Renal cortex interstitium (tissue), 11 donors: ENCODE measurements at regions not wholly inside any gene's neighbourhood (a gene's known extent, or its start where the extent isn't known, plus 50 kb on each side); places are given as distances from the start of the nearest gene placed in this dataset.
A peak's percentile ranks its signal among the peaks of the same experiment; 100 is the strongest.

Source experiments
- DNase-seq, 11 donors: peaks; one replicate each; pipeline ENCODE4 v3.0.0-alpha.2; 2013; ENCODE audit warnings: low read depth in 9 of 11, low spot score in 4 of 11; ENCODE audit errors: extremely low read depth in 1 of 11

- no peak for DNase-seq
Observed at GRCh38 chr12:108053512-108053911, 75.6 kb upstream of the WSCD2 start.

DNA sequence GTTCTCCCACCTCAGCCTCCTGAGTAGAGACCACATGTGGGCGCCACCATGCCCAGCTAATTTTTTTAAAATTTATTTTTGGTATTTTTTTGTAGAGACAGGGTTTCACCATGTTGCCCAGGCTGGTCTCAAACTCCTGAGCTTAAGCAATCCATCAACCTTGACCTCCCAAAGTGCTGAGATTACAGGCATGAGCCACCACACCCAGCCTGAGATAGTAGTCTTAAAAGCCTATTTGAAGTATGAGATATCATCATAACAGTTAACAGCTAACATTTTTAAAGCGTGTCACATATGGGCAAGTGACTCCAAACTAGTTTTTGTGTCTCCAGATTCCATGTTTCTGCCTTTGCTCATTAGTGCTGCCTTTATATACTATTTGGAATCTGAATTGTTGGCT lies 74.6 kb upstream of the WSCD2 start:
- DNase-seq: no peak

- DNase-seq: no peak
Observed at GRCh38 chr12:108055141-108055540, 73.9 kb upstream of the WSCD2 start.

GRCh38 chr12:108060067-108060466 lies 69.0 kb upstream of the WSCD2 start:
- no peak for DNase-seq

- DNase-seq: no peak
Observed at GRCh38 chr12:108060903-108061302, 68.2 kb upstream of the WSCD2 start.

DNA sequence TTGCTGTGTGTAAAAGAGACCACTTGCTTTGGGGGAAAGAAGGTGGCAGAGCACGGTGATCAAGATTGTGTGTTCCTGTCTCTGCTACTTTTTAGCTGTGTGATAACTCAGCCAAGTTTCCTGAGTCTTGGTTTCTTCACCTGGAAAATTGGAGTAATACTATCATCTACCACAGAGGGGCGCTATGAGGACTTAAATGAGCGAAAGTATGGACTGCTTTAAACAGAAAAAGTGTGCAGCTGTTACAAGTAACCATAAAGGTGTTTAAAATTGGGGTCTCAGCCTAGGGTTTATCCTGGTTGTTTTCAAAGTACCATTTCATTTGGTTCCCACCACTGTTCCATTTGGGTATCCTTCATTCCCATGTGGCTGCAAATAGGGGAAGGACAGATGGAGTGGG lies 65.9 kb upstream of the WSCD2 start:
- DNase-seq: no peak

DNA sequence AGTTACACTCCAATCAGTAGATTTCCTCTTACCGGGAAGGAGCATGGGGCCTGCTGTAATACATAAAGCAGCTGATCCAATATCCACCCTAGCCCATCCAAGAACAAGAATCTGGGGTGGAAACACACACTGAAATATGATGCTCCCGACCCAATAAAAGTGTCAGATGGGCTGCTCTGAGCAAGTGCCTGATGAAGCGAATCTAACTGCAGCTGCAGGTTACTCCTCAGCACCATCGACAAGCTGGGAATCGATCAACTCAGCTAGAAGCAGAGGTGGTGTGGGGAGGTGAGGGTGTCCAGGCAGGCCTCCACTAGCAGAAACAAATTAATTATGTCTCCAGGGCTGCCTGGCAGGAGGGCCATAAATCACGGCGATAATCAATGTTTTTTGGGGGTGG lies 64.0 kb upstream of the WSCD2 start:
- DNase-seq: peak in 6 of 11 donors; percentile 10 to 45 (median 32)

GRCh38 chr12:108066583-108067577 lies 62.2 kb upstream of the WSCD2 start:
- no peak for DNase-seq

DNA sequence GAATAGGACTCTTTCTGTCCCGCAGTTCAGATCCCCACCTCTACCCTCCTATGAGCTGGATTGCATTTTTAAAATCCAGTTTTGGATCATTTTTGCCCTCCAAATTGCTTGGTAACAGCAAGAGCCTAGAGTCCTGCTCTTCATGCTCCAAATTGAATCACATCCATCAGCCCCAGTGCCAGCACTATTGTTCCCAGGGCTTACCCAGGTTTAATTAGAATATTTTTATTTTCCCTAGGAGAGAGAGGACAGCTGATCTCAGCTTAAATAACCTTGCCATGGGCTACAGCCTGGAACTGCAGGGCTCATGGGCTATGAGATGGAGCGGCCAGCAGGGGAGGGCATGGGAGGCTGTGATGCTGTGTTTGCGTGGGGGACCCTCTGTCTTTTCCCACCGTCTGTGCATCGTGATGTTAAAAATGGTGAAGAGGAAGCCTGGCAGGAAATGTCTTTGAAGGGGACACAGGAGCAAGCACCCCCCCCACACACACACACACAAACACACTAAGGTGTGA lies 59.4 kb upstream of the WSCD2 start:
- DNase-seq: no peak

- DNase-seq: no peak
Observed at GRCh38 chr12:108075561-108075960, 53.5 kb upstream of the WSCD2 start.

DNA sequence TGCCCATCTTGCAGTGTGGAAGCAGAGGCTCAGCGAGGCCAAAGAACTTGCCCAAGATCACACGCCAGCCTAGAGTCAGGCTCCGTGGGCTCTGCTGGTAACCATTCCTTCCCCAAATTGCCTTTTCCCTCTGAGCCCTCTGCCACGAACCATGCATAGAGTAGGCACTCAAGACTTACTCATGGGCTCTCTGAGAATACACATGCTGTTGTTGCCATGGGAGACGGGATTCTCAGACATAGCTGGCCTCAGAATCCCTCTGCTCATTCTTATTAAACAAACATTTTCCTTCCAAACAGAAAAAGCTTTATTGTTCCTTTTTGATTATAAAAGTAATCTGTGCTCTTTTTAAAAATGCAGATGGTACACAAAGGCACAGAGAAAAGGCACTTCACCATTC lies 52.5 kb upstream of the WSCD2 start:
- DNase-seq: no peak

DNA sequence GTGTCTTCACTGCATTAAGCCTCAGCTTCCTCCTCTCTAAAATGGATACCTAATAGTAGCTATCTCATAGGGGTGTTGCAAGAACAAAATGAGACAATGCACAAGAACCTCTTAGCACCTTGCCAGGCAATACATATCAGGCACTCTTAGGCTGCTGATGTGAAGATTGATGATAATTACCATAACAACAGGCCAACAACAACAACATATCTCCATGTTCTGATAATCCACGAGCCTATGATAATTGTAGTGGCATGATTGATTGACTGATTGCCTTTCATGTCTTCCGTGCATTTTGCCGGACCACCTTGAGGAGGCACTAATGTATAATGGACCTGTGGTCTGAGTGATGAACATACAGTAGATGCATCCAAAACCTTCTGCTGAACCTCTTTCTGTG lies 50.7 kb upstream of the WSCD2 start:
- DNase-seq: no peak
